ENCODE measurements at regions not wholly inside any gene's neighbourhood (a gene's known extent, or its start where the extent isn't known, plus 50 kb on each side); places are given as distances from the start of the nearest gene placed in this dataset.

DNA sequence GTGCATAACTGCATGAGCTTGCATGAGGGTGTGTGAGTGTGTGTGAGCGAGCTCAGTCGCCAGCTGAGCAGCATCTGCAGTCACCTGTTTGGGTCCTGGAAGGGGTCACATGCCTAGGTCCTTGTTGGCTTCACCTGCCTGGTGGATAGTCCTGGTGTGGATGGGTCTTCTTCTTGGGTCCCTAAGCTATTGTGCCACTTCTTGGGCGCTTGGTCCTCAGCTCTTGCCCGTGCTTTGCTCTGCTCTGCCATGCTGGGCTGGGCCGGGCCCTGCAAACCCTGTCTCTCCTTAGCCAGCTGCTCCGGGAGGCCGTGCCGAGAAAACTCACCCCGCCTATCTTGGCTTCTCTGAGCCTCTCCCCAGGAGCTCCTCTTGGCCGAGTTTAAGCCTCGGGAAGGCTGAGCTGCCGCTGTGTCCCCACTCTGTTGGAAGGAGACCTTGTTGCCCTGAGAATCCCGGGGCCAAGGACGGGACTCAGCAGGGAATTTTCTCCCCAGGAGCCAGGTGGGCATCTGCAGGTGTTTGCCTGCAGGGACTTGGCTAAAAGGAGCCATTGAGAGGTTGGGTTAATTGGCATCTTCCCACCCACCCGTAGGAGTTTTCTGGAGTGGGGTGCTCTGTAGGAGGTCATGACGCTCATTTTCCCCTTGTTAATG lies 300.8 kb downstream of the NDUFA10 start:
- TF ChIP-seq POLR2A (IDR thresholded peaks at IDR 0.05; ENCODE audit: low read depth, low read length) = no peak
- TF ChIP-seq, protein P1, sequence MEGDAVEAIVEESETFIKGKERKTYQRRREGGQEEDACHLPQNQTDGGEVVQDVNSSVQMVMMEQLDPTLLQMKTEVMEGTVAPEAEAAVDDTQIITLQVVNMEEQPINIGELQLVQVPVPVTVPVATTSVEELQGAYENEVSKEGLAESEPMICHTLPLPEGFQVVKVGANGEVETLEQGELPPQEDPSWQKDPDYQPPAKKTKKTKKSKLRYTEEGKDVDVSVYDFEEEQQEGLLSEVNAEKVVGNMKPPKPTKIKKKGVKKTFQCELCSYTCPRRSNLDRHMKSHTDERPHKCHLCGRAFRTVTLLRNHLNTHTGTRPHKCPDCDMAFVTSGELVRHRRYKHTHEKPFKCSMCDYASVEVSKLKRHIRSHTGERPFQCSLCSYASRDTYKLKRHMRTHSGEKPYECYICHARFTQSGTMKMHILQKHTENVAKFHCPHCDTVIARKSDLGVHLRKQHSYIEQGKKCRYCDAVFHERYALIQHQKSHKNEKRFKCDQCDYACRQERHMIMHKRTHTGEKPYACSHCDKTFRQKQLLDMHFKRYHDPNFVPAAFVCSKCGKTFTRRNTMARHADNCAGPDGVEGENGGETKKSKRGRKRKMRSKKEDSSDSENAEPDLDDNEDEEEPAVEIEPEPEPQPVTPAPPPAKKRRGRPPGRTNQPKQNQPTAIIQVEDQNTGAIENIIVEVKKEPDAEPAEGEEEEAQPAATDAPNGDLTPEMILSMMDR (IDR thresholded peaks at IDR 0.05; ENCODE audit: extremely low read depth in 1 of 2, insufficient read depth in 1 of 2, low read depth in 1 of 2, low read length in 2 of 2) = no peak
- TF ChIP-seq EZH2 (IDR thresholded peaks at IDR 0.05; ENCODE audit: borderline replicate concordance, low read depth, low read length, severe bottlenecking) = no peak
